ENCODE measurements at regions not wholly inside any gene's neighbourhood (a gene's known extent, or its start where the extent isn't known, plus 50 kb on each side); places are given as distances from the start of the nearest gene placed in this dataset.

DNA sequence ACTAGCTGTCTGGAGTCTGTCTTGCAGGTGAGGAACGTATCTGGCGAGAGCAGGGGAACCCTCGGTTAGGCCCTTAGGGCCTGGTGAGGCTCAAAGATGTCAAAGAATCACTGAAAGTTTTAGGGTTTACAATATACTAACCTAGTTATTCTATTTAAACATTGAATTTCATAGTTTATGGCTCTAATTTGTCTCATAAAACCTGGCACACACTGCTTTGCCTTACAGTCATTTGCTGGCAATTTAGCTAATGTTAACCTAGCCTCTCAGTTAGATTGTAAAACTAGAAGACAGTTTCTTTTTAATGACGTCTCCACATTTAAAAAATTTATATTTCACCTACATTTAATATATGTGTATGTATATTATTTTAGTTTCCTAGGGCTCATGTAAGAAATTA lies 89.6 kb upstream of the DOCK10 start:
- H3K9ac ChIP-seq (ENCODE audit: insufficient read depth, low read depth, low read length), result no peak overlapping the region
- H4K20me1 ChIP-seq (ENCODE audit: insufficient read depth, low read length), result no peaks in the 10 kb centered on the region
- BruUV-seq (replicated peaks), result no TSS peak
- no peaks in the 10 kb centered on the region for H3K9me3 ChIP-seq (ENCODE audit: low read length)
- H3K27ac ChIP-seq (ENCODE audit: extremely low read length, insufficient read depth, low read length), result no peak overlapping the region
- TF ChIP-seq KAT7 (CRISPR knock-in tag; IDR thresholded peaks at IDR 0.05; ENCODE audit: borderline replicate concordance) (no peak), ZSCAN22 (CRISPR knock-in tag; IDR thresholded peaks at IDR 0.05) (no peak), ZNF484 (CRISPR knock-in tag; IDR thresholded peaks at IDR 0.05; ENCODE audit: borderline replicate concordance, low read depth) (no peak), ZNF282 (IDR thresholded peaks at IDR 0.05; ENCODE audit: partially characterized antibody) (no peak), EEA1 (CRISPR knock-in tag; IDR thresholded peaks at IDR 0.05; ENCODE audit: borderline replicate concordance) (no peak), BCL6 (CRISPR knock-in tag; IDR thresholded peaks at IDR 0.05) (no peak), MYNN (CRISPR knock-in tag; IDR thresholded peaks at IDR 0.05; ENCODE audit: low read depth) (no peak), DDIT3 (CRISPR knock-in tag; IDR thresholded peaks at IDR 0.05) (no peak), ZNF33A (CRISPR knock-in tag; IDR thresholded peaks at IDR 0.05; ENCODE audit: borderline replicate concordance) (no peak), CEBPB (IDR thresholded peaks at IDR 0.05; ENCODE audit: borderline replicate concordance, low read depth, low read length) (no peak), MTA3 (CRISPR knock-in tag; IDR thresholded peaks at IDR 0.05) (no peak), MAFG (CRISPR knock-in tag; IDR thresholded peaks at IDR 0.05) (no peak)
- TF ChIP-seq, protein P1, sequence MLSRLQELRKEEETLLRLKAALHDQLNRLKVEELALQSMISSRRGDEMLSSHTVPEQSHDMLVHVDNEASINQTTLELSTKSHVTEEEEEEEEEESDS (CRISPR knock-in tag; IDR thresholded peaks at IDR 0.05; ENCODE audit: borderline replicate concordance), result no peak
- TF ChIP-seq, protein P2, sequence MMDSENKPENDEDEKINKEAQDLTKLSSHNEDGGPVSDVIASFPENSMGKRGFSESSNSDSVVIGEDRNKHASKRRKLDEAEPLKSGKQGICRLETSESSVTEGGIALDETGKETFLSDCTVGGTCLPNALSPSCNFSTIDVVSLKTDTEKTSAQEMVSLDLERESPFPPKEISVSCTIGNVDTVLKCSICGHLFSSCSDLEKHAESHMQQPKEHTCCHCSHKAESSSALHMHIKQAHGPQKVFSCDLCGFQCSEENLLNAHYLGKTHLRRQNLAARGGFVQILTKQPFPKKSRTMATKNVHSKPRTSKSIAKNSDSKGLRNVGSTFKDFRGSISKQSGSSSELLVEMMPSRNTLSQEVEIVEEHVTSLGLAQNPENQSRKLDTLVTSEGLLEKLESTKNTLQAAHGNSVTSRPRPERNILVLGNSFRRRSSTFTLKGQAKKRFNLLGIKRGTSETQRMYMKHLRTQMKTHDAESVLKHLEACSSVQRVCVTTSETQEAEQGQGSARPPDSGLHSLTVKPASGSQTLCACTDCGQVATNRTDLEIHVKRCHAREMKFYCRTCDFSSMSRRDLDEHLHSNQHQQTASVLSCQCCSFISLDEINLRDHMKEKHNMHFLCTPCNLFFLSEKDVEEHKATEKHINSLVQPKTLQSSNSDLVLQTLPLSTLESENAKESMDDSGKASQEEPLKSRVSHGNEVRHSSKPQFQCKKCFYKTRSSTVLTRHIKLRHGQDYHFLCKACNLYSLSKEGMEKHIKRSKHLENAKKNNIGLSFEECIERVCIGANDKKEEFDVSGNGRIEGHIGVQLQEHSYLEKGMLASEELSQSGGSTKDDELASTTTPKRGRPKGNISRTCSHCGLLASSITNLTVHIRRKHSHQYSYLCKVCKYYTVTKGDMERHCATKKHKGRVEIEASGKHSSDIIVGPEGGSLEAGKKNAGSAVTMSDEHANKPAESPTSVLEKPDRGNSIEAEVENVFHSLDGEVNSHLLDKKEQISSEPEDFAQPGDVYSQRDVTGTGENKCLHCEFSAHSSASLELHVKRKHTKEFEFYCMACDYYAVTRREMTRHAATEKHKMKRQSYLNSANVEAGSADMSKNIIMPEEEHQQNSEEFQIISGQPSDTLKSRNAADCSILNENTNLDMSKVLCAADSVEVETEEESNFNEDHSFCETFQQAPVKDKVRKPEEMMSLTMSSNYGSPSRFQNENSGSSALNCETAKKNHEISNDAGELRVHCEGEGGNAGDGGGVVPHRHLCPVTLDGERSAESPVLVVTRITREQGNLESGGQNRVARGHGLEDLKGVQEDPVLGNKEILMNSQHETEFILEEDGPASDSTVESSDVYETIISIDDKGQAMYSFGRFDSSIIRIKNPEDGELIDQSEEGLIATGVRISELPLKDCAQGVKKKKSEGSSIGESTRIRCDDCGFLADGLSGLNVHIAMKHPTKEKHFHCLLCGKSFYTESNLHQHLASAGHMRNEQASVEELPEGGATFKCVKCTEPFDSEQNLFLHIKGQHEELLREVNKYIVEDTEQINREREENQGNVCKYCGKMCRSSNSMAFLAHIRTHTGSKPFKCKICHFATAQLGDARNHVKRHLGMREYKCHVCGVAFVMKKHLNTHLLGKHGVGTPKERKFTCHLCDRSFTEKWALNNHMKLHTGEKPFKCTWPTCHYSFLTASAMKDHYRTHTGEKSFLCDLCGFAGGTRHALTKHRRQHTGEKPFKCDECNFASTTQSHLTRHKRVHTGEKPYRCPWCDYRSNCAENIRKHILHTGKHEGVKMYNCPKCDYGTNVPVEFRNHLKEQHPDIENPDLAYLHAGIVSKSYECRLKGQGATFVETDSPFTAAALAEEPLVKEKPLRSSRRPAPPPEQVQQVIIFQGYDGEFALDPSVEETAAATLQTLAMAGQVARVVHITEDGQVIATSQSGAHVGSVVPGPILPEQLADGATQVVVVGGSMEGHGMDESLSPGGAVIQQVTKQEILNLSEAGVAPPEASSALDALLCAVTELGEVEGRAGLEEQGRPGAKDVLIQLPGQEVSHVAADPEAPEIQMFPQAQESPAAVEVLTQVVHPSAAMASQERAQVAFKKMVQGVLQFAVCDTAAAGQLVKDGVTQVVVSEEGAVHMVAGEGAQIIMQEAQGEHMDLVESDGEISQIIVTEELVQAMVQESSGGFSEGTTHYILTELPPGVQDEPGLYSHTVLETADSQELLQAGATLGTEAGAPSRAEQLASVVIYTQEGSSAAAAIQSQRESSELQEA (CRISPR knock-in tag; IDR thresholded peaks at IDR 0.05; ENCODE audit: not compliant biosample characterization), result no peak
- H3K4me3 ChIP-seq (replicated peaks in 1 of 3; ENCODE audit: insufficient read depth in 1 of 3, low read depth in 2 of 3, low read length in 3 of 3), result no peak overlapping the region
- no peaks in the 10 kb centered on the region for H3K27me3 ChIP-seq (ENCODE audit: control insufficient read depth in 1 of 2, insufficient read depth in 2 of 2, low read length in 2 of 2)
- no peak for FAIRE-seq
- H3K4me1 ChIP-seq (ENCODE audit: insufficient read depth, low read length), result no peaks in the 10 kb centered on the region
- H2AFZ ChIP-seq (ENCODE audit: low read length), result no peak overlapping the region
- no peaks in the 10 kb centered on the region for H3K79me2 ChIP-seq (ENCODE audit: insufficient read depth, low read length)
- intact Hi-C loops (cut with micrococcal nuclease; ENCODE audit: unreplicated experiment) (no loop called here), in situ Hi-C loops (cut with HindIII; ENCODE audit: extremely low pct_ligation_motif_present, low pct_unique_long_range_greater_than_20kb) (no loop called here)
- POLR2A ChIA-PET, result no interaction called here
- WGBS (ENCODE audit: low lambda C conversion rate), result 0% methylated on average over 4 of the region's 4 CpGs
- DNase-seq (ENCODE audit: low spot score), result no peak
- no peak for ATAC-seq
- CTCF ChIA-PET (ENCODE audit: low intra/inter-chr PET ratio, low total read pairs), result no interaction called here
- no peak overlapping the region for H3K4me2 ChIP-seq (ENCODE audit: low read depth, low read length)
- no peaks in the 10 kb centered on the region for H3K36me3 ChIP-seq (replicated peaks in 1 of 2; ENCODE audit: control insufficient read depth in 1 of 2, insufficient read depth in 2 of 2, low read length in 2 of 2)
